GM19324 (cell line): ENCODE measurements at regions not wholly inside any gene's neighbourhood (a gene's known extent, or its start where the extent isn't known, plus 50 kb on each side); places are given as distances from the start of the nearest gene placed in this dataset.
"Not testable (repeated sequence)": the region's sequence is repeated elsewhere in the genome, so short reads cannot be mapped to it uniquely, and the experiment has no call there.

Experiments
- ATAC-seq: cut with Tn5 transposase; IDR thresholded peaks from one replicate; pipeline ENCODE4 v1.9.1; 2021; ENCODE audit warnings: mild to moderate bottlenecking, moderate library complexity; ENCODE audit not compliant: unreplicated experiment, low FRiP score

DNA sequence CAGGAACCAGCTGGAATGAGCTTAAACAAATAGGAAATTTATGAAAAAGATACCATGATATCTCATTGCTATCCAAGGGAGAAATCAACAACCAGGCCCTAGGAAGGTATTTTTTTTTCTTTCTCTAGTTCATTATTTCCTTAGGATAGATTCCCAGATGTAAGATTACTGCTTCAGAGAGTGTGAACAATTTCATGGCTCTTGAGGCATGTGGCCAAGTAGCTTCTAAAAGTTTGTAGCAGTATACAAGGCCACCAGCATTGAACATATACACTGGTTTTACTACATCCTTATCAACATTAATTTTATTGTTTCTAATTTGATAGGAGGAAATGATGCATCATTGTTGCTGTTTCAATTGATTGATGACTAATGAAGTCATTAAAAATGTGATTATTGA lies 201.2 kb downstream of the SREK1 start:
- ATAC-seq: no peak

GRCh38 chr5:66346869-66347268 lies 202.8 kb downstream of the SREK1 start:
- no peak for ATAC-seq

DNA sequence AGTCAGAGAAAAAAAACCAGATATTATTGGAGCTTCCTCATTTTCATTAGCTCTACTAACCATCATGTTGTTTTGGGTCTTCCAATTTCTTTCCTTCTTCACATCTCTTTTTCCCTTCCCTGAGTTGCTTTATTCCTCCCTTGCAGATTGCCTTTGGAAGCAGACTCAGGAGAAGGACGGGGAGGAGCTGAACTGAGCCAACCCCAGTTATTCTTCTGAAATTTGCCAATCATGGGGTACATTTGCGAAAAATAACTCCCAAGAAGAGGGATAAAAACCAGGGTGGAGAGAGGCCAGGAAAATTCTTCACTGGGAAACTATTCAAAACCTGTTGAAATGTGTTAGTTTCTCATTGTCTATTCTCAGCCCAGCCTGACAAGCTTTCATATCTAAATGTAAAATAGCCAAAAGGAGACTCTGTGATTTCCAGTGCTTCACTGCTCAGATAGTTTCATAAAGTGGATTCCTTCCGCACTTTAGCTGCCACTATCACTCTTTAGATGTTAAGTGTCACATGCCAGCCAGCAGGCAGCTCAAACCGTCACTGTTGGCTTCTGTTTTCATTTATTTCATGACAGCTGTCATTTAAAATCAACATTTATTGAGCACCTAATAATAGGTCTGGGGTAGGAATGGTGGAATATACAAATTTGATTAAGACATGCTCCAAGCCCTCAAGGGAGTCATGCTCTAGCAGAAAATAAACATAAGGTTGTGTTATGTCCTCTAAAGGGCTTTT lies 204.5 kb downstream of the SREK1 start:
- ATAC-seq: no peak

GRCh38 chr5:66351813-66352212 lies 207.7 kb downstream of the SREK1 start:
- ATAC-seq: no peak

GRCh38 chr5:66353186-66353585 lies 209.1 kb downstream of the SREK1 start:
- ATAC-seq: no peak

DNA sequence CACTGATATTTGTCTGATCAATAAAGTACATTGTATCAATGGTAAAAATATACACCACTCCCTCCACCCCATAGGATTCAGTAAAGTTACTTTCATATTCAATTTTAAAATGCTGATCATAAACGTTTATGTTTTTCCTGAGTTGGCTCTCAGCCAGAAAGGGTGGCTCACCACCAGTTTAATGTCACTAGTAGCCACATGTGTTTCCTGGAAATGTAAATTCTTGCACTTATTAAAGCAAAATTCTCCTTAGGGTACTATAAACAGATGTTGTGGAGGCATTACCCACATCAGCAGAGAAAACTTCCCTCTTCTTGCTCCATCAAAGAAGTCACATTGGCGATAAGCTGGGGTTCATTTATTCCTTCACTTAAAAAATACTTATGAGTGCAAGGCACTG lies 210.3 kb downstream of the SREK1 start:
- no peak for ATAC-seq

DNA sequence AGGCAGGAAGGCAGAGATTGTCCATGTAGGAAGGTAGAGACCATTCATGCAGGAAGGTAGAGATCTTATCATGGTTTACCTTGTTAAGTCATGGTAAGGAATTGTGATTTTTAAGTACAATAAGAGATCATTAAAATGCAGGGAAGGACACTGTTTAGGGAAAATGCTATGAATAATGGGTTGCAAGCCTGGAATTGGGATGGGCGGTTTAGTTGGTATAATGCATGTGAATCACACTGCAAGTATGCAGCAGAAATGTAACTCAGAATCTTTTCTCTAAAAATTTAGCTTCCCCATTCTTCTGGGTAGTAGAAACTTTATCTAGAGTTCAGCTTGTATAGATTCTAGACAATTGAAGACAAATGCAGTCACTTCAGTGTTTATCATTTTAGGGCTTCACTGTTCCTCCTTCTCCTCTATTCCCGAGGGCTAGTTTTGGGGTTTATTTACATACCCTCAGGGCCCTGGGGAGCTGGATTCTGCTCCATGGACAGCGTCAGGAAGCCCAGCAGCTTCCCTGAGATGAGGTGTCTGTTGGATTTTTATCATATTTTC lies 212.0 kb downstream of the SREK1 start:
- ATAC-seq: no peak

- ATAC-seq: no peak
These were observed 214.6 kb downstream of the SREK1 start for GRCh38 chr5:66358741-66359140.

GRCh38 chr5:66361070-66361469 lies 217.0 kb downstream of the SREK1 start:
- no peak for ATAC-seq

GRCh38 chr5:66362046-66362445 lies 217.9 kb downstream of the SREK1 start:
- ATAC-seq: no peak

- no peak for ATAC-seq
These were observed 218.6 kb downstream of the SREK1 start for GRCh38 chr5:66362687-66363086.

GRCh38 chr5:66363097-66363496 lies 219.0 kb downstream of the SREK1 start:
- no peak for ATAC-seq

DNA sequence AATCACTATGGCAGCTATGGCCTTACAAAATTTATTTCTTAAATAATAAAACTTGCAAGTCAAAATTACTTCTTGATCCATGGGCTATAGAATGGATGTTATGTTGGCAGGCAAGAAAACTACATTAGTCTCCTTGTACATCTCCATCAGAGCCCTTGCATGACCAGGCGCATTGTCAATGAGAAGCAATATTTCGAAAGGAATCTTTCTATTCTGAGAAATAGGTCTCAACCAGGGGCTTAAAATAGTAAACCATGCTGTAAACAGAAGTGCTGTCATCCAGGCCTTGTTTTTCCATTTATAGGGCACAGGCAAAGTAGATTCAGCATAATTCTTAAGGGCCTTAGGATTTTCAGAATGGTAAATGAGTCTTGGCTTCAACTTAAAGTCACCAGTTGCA lies 220.1 kb downstream of the SREK1 start:
- ATAC-seq: no peak

- ATAC-seq: no peak
These were observed 221.9 kb downstream of the SREK1 start for GRCh38 chr5:66365981-66366380.

DNA sequence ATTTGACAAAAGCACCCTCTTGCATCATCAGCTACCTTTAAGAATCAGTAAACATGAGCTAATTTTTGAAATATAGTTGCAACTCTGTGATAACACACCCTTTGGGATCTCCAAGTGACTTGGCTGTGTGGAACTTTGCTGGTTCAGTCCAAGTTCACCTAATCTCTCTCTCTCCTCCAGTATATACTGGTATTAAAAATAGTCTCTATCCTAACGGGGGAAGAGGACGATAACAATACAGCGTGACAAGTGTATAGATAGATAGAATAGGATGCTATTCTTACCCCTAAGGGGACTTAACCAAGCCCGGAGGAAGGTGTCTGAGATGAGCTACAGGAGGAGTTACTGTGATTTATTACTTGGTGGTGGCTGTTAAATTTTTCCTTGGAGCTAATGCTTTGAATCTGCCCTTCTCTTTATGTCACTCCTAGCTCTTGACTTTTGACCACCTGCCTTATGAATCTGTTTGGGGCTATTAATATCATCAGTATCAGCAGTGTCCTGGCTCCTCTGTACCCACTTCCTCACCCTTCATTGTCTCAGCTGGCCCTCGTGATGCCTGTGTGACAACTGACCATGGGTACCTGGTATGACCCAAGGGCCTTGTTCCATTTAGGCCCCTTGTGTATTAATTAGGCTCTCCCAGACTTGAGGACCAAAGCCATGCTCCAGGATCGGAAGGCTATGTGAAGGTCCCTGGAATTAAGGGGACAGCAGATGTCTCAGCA lies 223.9 kb downstream of the SREK1 start:
- ATAC-seq: no peak

DNA sequence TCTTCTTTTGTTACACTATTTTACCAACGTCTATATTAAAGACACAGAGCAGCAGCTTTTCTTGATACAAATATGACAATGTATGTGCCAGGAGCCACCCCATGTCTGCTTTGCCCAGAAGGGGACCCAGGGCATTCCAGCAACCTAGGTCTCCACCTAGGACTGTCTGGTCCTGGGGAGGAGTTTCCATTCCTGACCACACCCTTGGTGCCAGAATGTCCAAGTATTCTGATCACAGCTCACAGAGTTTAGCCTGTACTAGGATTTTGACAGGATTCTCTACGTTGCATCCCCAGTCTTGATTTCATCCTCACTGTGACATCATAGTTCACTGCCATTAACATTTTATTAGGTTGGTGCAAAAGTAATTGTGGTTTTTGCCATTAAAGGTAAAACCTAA lies 224.7 kb downstream of the SREK1 start:
- ATAC-seq: no peak

DNA sequence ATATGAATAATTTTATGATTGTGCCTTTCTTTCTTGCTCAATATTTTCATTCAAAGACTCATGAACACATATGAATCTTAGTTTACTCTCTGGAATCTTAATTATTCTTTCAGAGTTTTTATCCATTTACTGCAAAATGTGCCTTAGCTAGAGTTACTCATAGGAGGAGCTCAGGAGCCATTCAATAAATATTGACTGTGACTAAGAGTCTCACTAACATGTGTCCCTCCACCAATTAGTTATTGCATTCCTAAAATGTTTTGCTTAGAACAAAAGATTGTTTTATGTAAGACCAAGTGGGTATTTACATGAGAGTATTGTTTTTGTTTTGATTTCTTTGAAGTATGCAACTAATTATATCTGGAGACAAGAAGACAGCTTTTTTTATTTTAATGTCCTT lies 218.4 kb upstream of the MAST4 start:
- ATAC-seq: no peak

GRCh38 chr5:66378407-66378806 lies 217.8 kb upstream of the MAST4 start:
- ATAC-seq: no peak

DNA sequence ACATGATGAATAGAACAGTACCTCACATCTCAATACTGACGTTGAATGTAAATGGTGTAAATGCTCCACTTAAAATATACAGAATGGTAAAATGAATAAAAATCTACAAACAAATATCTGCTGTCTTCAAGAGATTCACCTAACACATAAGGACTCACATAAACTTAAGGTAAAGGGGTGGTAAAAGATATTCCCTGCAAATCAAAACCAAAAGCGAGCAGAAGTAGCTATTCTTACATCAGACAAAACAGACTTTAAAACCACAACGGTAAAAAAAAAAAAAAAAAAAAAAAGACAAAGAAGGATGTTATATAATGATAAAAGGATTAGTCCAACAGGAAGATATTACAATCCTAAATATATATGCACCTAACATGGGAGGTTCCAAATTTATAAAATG lies 214.0 kb upstream of the MAST4 start:
- ATAC-seq: no peak

DNA sequence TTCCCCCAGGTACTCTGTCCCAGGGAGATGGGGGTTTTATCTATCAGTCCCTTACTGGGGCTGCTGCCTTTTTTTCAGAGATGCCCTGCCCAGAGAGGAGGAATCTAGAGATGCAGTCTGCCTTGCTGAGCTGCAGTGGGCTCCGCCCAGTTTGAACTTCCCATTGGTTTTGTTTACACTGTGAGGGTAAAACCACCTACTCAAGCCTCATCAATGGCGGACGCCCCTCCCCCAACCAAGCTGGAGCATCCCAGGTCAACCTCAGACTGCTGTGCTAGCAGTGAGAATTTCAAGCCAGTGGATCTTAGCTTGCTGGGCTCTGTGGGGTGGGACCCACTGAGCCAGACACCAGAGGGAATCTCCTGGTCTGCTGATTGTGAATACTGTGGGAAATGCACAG lies 191.0 kb upstream of the MAST4 start:
- not testable (repeated sequence) for ATAC-seq

GRCh38 chr5:66406761-66407336 lies 189.3 kb upstream of the MAST4 start:
- ATAC-seq: no peak

DNA sequence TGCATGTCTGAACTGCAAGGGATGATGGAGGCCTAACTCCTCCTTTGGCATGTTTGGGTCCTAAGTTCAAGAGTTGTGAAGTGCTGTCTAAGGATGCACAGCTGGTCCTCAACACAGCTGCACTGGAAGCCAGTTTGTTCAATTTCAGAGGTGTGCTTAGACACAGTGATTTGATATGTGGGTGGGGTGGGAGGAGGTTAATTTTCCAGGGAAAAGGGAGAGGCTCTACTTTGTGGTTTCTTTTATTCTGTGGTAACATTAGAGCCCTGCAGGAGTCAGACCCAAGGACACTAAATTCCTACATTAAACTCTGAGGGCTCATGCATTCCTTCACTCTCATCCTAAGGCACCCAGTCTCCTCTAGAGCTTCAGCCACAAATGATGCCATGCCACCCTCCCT lies 188.4 kb upstream of the MAST4 start:
- no peak for ATAC-seq
